MM.1S (cell line): ENCODE measurements at regions not wholly inside any gene's neighbourhood (a gene's known extent, or its start where the extent isn't known, plus 50 kb on each side); places are given as distances from the start of the nearest gene placed in this dataset.

Experiments
- DNase-seq: peaks from one replicate; pipeline ENCODE4 v3.0.0-alpha.2; 2015
- H2AFZ ChIP-seq: fragments of 300-600 bp; sonication (generic); 2 replicates; pipeline ENCODE4 v1.6.0; 2016; ENCODE audit warnings: antibody characterized with exemption, low read length
- H3F3A ChIP-seq: fragments of 300-600 bp; sonication (generic); 2 replicates; pipeline ENCODE4 v1.6.1; 2016; ENCODE audit warnings: mild to moderate bottlenecking, antibody characterized with exemption, low read length, moderate library complexity, mixed read lengths; ENCODE audit not compliant: insufficient read depth
- H3K27ac ChIP-seq: fragments of 300-600 bp; sonication (generic); 2 replicates; pipeline ENCODE4 v1.5.1; 2016; ENCODE audit warnings: mild to moderate bottlenecking, low read length
- H3K27me3 ChIP-seq: fragments of 300-600 bp; sonication (generic); replicated peaks from 2 replicates; pipeline ENCODE4 v1.6.0; 2016; ENCODE audit warnings: low read length; ENCODE audit not compliant: insufficient read depth
- H3K36me3 ChIP-seq: fragments of 300-600 bp; sonication (generic); replicated peaks from 2 replicates; pipeline ENCODE4 v1.6.1; 2016; ENCODE audit warnings: mild to moderate bottlenecking, low read length, mixed read lengths; ENCODE audit not compliant: insufficient read depth
- H3K4me1 ChIP-seq: fragments of 300-600 bp; sonication (generic); 2 replicates; pipeline ENCODE4 v1.6.1; 2016; ENCODE audit warnings: low read length, mixed read lengths
- H3K4me2 ChIP-seq: fragments of 300-600 bp; sonication (generic); 2 replicates; pipeline ENCODE4 v1.6.0; 2016; ENCODE audit warnings: low read depth, low read length
- H3K4me3 ChIP-seq: fragments of 300-600 bp; sonication (generic); 2 replicates; pipeline ENCODE4 v1.5.1; 2016; ENCODE audit warnings: low read length, mixed read lengths
- H3K79me2 ChIP-seq: fragments of 300-600 bp; sonication (generic); 2 replicates; pipeline ENCODE4 v1.6.1; 2016; ENCODE audit warnings: mixed run types, low read length, mixed read lengths
- H3K9ac ChIP-seq: fragments of 300-600 bp; sonication (generic); 2 replicates; pipeline ENCODE4 v1.6.1; 2016; ENCODE audit warnings: low read length, mixed read lengths
- H3K9me2 ChIP-seq: fragments of 300-600 bp; sonication (generic); replicated peaks from 2 replicates; pipeline ENCODE4 v1.6.1; 2016; ENCODE audit warnings: mild to moderate bottlenecking, low read length, mixed read lengths; ENCODE audit not compliant: insufficient read depth
- H3K9me3 ChIP-seq: fragments of 300-600 bp; sonication (generic); replicated peaks from 2 replicates; pipeline ENCODE4 v1.6.1; 2016; ENCODE audit warnings: mild to moderate bottlenecking, low read length, mixed read lengths; ENCODE audit not compliant: insufficient read depth
- H4K20me1 ChIP-seq: fragments of 300-600 bp; sonication (generic); 2 replicates; pipeline ENCODE4 v1.6.1; 2016; ENCODE audit warnings: mild to moderate bottlenecking, low read length, moderate library complexity, mixed read lengths; ENCODE audit not compliant: insufficient read depth
- EZH2 ChIP-seq: fragments of 300-600 bp; sonication (generic); optimal IDR thresholded peaks from 2 replicates; pipeline ENCODE3; 2017; ENCODE audit warnings: low read depth, mild to moderate bottlenecking, antibody characterized with exemption, low read length, mixed read lengths
- EZH2phosphoT487 ChIP-seq: fragments of 300-600 bp; sonication (generic); IDR thresholded peaks from 2 replicates; pipeline ENCODE4 v1.6.1; 2018; ENCODE audit warnings: antibody characterized with exemption, low read length
- TF ChIP-seq, protein P1 (sequence below): fragments of 300-600 bp; sonication (generic); IDR thresholded peaks from 2 replicates; pipeline ENCODE4 v1.5.1; 2016; ENCODE audit warnings: antibody characterized with exemption, low read length, mixed read lengths

DNA sequence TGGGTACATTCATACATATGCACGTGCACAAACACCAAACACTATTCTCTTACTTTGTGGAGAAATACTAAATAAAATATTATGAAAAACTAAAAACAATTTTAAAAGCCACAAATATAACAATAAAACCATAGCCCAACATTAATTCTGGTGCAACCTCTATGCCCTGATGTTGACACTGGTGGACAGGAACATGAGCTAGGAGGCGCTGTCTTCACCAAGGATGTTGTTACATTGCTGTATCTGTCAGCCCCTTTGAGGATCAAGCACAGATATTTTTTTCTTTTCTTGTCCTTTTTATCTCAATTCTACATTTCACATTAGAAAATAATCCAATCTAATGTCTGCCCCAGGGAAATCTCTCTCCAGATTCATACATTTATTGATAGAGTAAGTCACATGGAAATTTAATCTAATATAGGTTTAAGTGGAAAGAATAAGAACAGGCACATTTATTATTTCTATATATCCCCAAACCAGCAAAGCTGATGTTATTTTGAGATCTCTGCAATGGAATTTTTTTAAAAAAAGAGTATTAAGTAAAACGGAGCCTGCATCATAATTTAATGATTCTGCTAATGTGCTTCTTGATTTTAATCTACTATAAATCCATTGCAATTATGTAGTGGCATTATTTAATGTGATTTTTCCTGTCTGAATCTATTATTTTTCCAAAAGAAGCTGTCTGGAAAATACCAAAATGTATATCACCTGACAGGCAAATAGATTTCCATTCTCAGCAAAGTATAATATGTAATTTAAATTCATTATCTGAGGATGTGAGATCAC, 716.5 kb downstream of the MTRR start:
- Histone ChIP-seq H3K4me3 (no peak overlapping the region), H3K4me1 (no peaks in the 10 kb centered on the region), H4K20me1 (no peaks in the 10 kb centered on the region), H3K36me3 (no peaks in the 10 kb centered on the region), H3K9ac (no peak overlapping the region), H3K27ac (no peak overlapping the region), H3K27me3 (no peaks in the 10 kb centered on the region), H3K79me2 (no peaks in the 10 kb centered on the region), H3F3A (no peaks in the 10 kb centered on the region), H3K9me2 (no peaks in the 10 kb centered on the region), H2AFZ (no peak overlapping the region), H3K9me3 (no peaks in the 10 kb centered on the region), H3K4me2 (no peak overlapping the region)
- TF ChIP-seq, protein P1, sequence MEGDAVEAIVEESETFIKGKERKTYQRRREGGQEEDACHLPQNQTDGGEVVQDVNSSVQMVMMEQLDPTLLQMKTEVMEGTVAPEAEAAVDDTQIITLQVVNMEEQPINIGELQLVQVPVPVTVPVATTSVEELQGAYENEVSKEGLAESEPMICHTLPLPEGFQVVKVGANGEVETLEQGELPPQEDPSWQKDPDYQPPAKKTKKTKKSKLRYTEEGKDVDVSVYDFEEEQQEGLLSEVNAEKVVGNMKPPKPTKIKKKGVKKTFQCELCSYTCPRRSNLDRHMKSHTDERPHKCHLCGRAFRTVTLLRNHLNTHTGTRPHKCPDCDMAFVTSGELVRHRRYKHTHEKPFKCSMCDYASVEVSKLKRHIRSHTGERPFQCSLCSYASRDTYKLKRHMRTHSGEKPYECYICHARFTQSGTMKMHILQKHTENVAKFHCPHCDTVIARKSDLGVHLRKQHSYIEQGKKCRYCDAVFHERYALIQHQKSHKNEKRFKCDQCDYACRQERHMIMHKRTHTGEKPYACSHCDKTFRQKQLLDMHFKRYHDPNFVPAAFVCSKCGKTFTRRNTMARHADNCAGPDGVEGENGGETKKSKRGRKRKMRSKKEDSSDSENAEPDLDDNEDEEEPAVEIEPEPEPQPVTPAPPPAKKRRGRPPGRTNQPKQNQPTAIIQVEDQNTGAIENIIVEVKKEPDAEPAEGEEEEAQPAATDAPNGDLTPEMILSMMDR, result no peak
- no peak for DNase-seq

DNA sequence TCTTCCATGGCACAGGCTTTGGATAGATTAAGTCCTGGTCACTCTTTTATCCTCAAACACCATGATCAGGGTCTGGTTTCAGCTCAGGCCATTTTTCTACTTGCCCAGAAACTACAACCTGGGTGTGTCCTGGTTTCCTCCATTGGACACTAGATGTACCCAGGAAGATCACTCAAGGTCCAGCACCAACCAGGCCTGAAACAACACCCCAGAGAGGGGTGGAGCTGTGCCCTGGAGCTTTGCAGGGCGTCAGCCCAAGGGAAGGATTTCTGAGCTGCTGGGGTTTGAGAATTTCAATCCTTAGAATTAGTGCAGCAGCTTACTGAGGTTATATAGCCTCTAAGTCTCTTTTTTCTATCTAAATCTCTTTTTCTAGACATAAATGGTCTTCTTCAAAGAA, 722.0 kb downstream of the MTRR start:
- Histone ChIP-seq H3F3A (no peaks in the 10 kb centered on the region), H3K27ac (no peak overlapping the region), H3K27me3 (no peaks in the 10 kb centered on the region), H3K4me3 (no peak overlapping the region), H2AFZ (no peak overlapping the region), H3K4me2 (no peak overlapping the region), H3K9me3 (no peaks in the 10 kb centered on the region), H3K36me3 (no peaks in the 10 kb centered on the region), H3K4me1 (no peaks in the 10 kb centered on the region), H4K20me1 (no peaks in the 10 kb centered on the region), H3K79me2 (no peaks in the 10 kb centered on the region), H3K9ac (no peak overlapping the region), H3K9me2 (no peaks in the 10 kb centered on the region)
- no peak for TF ChIP-seq EZH2phosphoT487
- DNase-seq, result no peak

DNA sequence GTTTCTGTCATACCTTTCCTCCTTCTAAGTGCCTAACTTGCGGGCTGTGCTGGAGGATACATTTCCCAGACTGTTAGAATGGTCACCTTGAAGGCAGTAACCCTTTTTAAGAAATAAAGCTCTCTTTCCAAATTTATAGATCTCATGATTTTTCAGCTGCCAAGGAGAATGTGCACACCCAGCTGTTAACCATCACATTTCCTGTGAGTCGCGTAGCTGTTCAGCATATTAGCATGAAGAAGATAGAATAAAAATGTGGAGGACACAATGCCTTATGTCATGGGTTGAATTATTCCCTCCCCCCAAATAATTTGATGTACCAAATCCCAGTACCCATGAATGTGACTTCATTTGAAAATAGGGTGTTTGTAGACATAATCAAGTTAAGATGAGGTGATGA, 729.4 kb downstream of the MTRR start:
- no peak overlapping the region for H3K4me3 ChIP-seq
- no peaks in the 10 kb centered on the region for H4K20me1 ChIP-seq
- H3K4me1 ChIP-seq, result no peaks in the 10 kb centered on the region
- no peaks in the 10 kb centered on the region for H3K36me3 ChIP-seq
- no peaks in the 10 kb centered on the region for H3K27me3 ChIP-seq
- H3K9me3 ChIP-seq, result no peaks in the 10 kb centered on the region
- DNase-seq, result no peak
- no peak overlapping the region for H3K4me2 ChIP-seq
- H3K79me2 ChIP-seq, result no peaks in the 10 kb centered on the region
- no peak overlapping the region for H3K27ac ChIP-seq
- no peak overlapping the region for H3K9ac ChIP-seq
- H3F3A ChIP-seq, result no peaks in the 10 kb centered on the region
- TF ChIP-seq EZH2 (no peak), EZH2phosphoT487 (no peak)
- TF ChIP-seq, protein P1, result no peak
- H2AFZ ChIP-seq, result no peak overlapping the region
- H3K9me2 ChIP-seq, result no peaks in the 10 kb centered on the region

DNA sequence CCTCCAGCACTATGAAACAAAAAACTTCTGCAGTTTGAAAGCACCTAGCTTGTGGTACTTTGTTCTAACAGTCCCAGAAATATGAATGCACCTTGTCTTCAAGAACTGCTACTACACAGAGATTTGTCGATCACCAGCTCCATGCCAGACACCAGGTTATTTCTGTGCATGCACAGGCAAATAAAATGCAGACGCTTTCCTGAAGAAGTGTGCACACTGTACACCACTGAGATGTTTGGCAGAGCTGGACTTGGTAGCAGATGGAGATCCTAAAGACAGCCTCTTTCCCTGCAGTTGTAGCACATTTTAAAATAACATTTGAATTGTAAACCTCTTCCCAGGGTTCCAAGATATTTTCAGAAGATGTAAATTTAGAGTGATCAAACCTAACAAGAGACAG, 730.0 kb downstream of the MTRR start:
- H3K4me2 ChIP-seq, result no peak overlapping the region
- TF ChIP-seq EZH2phosphoT487, result no peak
- no peak for TF ChIP-seq EZH2
- TF ChIP-seq, protein P1, result no peak
- no peak overlapping the region for H2AFZ ChIP-seq
- no peaks in the 10 kb centered on the region for H3K9me3 ChIP-seq
- H3F3A ChIP-seq, result no peaks in the 10 kb centered on the region
- H3K36me3 ChIP-seq, result no peaks in the 10 kb centered on the region
- no peaks in the 10 kb centered on the region for H3K79me2 ChIP-seq
- H4K20me1 ChIP-seq, result no peaks in the 10 kb centered on the region
- H3K27ac ChIP-seq, result no peak overlapping the region
- no peak overlapping the region for H3K4me3 ChIP-seq
- H3K9ac ChIP-seq, result no peak overlapping the region
- DNase-seq, result no peak
- no peaks in the 10 kb centered on the region for H3K9me2 ChIP-seq
- no peaks in the 10 kb centered on the region for H3K27me3 ChIP-seq
- H3K4me1 ChIP-seq, result no peaks in the 10 kb centered on the region
